CD4-positive, alpha-beta T cell treated with Interleukin-2 at 100 ng/mL for 4 hours (primary cell): ENCODE measurements at regions not wholly inside any gene's neighbourhood (a gene's known extent, or its start where the extent isn't known, plus 50 kb on each side); places are given as distances from the start of the nearest gene placed in this dataset.

ENCODE experiments used
- DNase-seq: peaks from one replicate; pipeline ENCODE4 v3.0.0-alpha.2; 2020; ENCODE audit warnings: low spot score

GRCh38 chr2:165033402-165033801 lies 78.1 kb upstream of the SLC38A11 start:
- no peak for DNase-seq

GRCh38 chr2:165032559-165032958 lies 77.2 kb upstream of the SLC38A11 start:
- no peak for DNase-seq

- no peak for DNase-seq
Measured at GRCh38 chr2:165024199-165024598, 68.9 kb upstream of the SLC38A11 start.

- DNase-seq, result no peak
Measured at GRCh38 chr2:165022781-165023180, 67.5 kb upstream of the SLC38A11 start.

DNA sequence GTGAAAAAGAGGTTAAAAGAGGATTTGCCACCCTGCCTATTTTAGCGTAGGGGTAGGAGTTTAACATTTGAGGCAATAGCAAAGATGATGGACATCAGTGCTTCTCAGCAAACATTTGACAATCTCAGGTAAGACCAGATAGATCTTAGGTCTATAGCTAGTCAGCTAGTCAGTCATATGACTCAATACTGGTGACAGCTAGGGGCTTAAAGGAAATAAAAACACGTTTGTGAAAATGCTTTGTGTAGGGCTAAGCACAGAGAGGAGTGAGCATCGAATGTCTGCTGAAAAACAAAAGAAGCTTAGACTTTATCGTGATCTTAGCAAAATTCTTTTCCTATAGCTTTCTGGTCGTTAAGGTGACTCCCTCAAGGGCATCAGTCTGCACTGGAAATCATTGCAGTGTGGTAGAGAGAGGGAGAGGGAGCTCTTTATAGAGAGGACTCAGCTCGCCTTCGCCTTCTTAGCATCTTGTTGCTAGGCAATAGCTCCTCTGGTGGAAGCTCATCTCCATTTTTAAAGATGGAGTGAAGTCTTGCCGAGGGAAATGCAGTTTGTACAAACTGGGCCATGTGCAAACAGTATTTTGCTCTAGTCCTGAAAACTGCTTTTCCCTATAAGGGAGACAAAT lies 62.8 kb upstream of the SLC38A11 start:
- DNase-seq, result no peak

DNA sequence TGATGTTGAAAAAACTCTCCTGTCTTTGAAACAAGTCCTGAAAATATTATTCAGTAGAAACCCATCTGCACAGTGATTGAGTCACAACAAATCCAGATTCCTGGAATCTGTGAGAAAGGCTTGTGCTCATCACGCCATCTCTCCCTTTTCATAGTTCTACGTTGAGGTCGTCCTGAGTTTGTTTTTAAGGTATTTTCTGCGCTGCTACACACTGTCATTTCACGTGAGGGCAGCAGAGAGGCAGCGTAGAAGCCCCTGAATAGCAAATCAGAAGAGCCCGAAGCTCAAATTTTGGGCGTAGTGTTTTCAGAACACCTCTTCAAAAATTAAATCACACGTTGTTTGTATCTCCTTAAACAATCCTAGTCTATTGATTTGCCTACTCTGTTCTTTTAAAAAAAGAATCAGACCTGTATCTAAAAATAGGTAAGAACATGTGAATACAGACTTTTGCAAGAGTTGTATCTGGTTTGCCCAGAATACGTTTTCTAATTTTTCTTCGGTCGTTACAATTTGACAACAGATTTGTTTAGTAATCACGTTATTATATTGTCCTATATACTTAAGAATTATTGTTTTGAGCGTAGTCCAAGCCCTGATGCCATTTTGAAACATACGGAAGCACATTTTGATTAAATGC lies 61.6 kb upstream of the SLC38A11 start:
- DNase-seq, result no peak

DNA sequence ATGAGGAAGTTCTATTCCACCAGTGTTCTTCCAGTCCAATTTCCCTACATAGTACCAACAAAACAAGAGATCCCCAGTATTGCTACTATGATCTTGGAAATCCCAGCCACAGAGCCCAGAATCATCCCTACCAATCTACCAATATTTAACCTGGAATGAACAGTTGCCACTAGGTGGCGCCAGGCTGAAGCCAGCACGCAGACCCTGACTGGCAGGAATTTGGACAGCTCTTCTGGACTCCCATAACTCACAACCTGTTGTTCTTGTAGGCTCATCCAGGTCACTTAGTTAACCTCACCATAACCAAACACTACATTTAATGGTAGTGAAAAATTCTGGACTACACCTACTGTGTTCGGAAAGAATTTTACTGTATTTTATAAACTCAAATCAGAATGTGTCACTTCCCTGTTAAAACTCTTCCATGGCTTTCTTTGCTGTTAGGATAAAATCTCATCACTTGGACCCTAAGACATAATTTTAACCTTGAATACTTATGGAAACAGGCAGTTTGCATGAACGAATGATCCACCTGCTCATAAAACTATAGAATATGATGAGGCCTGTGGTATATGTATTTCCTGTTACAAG lies 59.8 kb upstream of the SLC38A11 start:
- peak; percentile 43 for DNase-seq

DNA sequence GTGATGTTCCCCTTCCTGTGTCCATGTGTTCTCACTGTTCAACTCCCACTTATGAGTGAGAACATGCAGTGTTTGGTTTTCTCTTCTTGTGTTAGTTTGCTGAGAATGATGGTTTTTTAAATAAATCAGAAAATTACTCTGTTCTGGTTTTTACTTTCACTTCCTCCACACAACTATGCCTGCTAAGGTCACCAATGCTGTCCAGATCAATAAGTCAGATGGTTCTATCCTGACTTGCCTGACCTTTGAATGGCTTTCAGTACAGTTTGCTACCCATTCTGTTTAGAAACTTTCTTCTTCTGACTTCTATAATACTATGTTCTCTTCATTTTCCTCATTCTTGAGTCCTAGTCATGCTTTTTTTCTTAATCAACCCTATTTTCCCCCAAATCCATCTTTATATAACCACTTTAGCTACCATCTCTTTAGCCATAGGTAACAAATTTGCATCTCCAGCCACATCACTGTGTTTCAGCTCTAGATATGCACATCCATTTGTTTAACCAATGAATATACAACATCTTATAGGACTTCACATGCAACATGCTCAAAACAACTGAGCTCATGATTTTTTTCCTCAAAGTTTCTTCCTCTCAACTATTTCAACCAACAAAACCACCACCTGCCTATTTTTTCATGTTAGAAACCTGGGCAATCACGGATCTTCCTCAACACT lies 58.8 kb upstream of the SLC38A11 start:
- DNase-seq, result no peak

DNA sequence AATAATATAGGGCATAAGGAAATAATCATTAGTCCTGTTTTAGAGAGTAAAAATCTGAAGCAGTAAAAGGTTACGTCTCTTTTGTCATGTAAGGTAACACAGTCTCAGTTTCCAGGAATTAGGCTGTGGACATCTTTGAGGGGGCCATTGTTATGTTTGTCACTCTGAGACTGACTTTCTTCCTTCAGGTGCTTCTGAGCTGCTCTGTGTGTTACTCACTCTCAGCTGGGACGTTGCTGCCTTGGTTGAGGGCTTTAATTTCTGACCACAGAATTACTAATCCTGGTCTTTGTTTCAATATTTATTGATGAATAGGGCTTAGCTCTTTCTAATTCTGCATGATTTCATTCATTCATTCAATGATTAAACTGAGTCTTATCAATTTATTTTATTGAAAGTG lies 55.9 kb upstream of the SLC38A11 start:
- no peak for DNase-seq

- no peak for DNase-seq
Measured at GRCh38 chr2:165010556-165010955, 55.2 kb upstream of the SLC38A11 start.

- no peak for DNase-seq
Measured at GRCh38 chr2:165009466-165009865, 54.1 kb upstream of the SLC38A11 start.

DNA sequence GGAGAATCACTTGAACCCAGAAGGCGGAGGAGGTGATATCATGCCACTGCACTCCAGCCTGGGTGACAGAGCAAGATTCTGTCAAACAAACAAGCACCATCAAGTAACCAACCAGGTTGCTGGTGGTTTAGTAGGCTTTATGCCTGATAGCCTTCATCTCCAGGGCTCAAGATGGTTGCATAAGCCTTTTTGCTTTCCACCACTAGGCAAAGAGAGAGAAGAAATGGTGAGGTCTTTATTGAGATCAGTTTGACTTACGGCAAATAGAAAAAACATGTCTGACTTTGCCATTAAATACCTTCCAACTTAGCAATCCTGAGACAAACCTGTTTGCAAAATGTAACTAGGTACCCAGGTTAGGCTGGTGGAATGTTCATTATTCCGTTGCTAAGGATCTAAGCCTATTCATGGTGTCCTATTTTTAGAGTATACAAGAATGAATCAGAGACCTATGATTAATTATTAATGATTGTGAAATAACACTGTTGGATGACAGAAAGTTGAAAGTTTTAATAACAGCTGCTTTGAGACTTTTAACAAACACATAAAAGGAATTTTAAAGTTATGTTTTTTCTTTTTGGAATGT lies 53.5 kb upstream of the SLC38A11 start:
- no peak for DNase-seq

DNA sequence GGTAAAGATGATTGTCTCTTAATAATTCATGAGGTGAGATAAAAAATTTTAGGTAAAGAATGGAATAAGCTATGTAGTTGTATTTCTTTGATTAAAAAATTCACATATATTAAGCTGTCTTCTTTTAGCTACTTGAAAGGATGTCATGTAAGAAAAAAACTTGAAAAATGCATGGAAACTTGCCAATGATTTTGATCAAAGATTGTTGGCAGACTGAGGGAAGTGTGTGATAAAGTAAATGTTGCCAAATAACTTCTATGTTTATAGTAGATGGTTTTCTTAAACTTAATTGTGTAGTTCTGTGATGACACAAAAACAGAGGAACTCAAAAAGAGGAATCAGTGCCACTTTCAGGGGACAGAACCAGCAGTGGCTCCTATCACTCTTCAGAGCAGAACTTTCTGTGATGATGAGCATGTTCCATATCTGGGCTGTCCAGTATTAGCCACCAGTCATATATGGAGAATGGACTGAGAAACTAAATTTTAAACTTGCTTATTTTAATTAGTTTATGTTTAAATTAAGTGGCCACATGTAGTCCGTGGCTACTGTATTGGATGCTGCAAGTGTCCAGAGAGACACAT lies 51.9 kb upstream of the SLC38A11 start:
- no peak for DNase-seq
